ENCODE measurements at regions not wholly inside any gene's neighbourhood (a gene's known extent, or its start where the extent isn't known, plus 50 kb on each side); places are given as distances from the start of the nearest gene placed in this dataset.
A peak's percentile ranks its signal among the peaks of the same experiment; 100 is the strongest.
"Not testable (repeated sequence)": the region's sequence is repeated elsewhere in the genome, so short reads cannot be mapped to it uniquely, and the experiment has no call there.

DNA sequence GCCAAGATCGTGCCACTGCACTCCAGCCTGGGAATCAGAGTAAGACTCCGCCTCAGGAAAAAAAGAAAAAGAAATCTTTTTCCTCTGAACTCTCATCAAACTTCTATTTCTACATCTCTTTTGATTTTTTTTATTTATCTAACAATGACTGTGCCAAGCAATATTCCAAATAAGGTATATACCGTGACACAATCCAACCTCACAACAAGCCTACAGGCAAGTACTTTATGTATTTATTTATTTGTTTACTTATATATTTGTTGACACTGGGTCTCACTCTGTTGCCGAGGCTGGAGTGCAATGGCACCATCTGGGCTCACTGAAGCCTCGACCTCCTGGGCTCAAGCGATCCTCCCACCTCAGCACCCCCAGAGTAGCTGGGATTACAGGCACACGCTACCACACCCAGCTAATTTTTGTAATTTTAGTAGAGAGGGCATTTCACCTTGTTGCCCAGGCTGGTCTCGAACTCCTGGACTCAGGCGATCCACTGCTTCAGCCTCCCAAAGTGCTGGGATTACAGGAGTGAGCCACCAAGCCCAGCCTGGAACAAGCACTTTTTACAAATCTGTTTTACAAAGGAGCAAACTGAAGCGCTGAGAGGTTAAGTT, 94.9 kb upstream of the CHD2 start:
- no peak for DNase-seq

GRCh38 chr15:92806171-92806570, 94.0 kb upstream of the CHD2 start:
- not testable (repeated sequence) for DNase-seq

DNA sequence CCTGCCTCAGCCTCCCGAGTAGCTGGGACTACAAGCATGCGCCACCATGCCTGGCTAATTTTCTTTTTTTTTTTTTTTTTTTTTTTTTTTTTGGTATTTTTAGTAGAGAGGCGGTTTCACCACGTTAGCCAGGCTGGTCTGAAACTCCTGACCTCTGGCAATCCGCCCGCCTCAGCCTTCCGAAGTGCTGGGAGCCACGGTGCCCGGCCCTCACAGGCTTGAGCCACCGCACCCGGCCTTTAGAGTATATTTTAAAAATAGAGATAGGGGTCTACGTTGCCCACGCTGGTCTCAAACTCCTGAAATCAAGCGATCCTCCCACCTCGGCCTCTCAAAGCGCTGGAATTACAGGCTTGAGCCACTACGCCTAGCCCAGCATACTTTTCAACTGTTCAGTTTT, 93.4 kb upstream of the CHD2 start:
- no peak for DNase-seq

- peak; percentile 61 for DNase-seq
These were observed 92.1 kb upstream of the CHD2 start for GRCh38 chr15:92807971-92808571.

DNA sequence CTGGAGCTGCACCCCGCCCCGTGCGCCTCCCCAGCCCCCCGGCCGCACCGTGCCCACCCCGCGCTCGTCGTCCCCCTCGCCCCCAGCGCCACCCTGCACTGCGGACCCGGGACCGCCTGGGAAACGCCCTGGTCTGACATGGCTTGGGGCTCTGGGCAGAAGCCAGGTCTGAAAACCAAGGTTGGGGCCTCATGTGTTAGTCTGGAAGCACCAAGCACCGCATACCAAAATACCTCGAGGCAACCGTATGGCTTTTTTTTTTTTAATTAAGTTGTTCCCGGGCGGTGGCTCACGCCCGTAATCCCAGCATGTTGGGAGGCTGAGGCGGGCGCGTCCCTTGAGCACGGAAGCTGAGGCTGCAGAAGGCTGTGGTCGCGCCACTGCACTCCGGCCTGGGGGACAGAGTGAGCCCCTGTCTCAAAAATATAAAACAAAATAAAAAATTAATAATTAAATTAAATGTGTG, 91.5 kb upstream of the CHD2 start:
- peak; percentile 68 for DNase-seq

DNA sequence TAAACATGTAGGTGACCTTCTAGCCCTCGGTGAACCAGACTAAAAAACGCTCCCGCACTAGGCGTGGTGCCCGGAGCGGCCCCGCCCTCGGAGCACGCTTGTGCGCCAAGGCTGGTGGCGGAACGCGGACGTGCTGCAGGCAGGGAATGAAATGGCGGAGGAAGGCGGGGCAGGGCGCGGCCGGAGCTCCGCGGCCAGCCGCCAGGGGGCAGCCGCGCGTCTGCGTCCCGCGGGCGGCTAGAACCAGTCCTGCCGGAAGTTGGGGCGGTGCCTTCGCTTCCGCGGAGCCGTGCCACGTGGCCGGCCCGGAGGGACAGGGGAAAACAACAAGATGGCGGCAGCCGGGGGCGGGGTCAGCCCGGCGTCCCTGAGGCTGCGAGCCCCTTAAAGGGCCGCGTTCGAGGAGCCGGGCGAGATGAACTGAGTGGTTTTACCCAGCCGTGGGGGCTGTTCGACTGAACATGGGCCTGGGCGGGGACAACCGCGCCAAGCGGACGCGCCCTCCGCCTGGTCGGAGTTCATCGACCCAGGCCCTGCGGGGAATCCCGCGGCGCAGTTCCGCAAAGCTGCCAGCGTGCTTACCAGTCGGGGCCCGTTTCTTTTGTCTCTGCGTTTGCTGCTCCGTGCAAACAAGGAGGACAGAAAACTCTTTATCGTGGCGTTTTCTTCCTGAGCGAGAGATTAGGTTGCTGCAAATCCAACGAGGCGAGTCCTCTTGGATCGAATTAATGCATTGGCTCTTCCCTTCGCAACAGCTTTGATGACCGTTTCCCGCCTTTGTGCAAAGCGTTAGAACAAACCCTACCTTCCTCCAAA, 90.9 kb upstream of the CHD2 start:
- peak; percentile 97 for DNase-seq

DNA sequence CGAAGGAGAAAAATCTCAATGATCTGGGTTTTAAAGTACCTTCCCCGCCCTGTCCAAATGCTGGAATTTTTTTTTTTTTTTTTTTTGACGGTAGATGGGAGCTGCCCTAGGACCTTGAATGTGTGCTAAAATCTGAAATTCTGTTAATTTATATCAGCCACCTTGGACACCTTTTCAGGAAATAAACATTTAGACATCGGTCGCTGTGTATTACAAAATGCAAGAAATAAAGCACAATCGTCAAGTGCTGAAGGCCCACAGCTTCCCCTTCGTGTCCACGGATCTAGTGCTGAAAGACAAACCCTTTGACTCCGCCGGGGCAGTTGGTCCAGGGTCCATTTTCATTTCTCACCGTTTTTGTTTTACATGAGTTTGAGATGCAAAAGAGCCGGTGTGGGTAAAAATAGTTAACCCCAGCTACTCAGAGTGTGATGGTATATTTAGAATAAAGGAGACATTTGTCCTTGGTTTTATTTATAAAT, 90.2 kb upstream of the CHD2 start:
- peak; percentile 81 for DNase-seq

GRCh38 chr15:92810418-92811138, 89.5 kb upstream of the CHD2 start:
- DNase-seq: peak; percentile 96

GRCh38 chr15:92811148-92811913, 88.8 kb upstream of the CHD2 start:
- no peak for DNase-seq

GRCh38 chr15:92812271-92812670, 87.9 kb upstream of the CHD2 start:
- DNase-seq: no peak

GRCh38 chr15:92813485-92813884, 86.6 kb upstream of the CHD2 start:
- DNase-seq: no peak

GRCh38 chr15:92817339-92817886, 82.7 kb upstream of the CHD2 start:
- DNase-seq: peak; percentile 70

- DNase-seq: no peak
These were observed 81.4 kb upstream of the CHD2 start for GRCh38 chr15:92818651-92819277.

DNA sequence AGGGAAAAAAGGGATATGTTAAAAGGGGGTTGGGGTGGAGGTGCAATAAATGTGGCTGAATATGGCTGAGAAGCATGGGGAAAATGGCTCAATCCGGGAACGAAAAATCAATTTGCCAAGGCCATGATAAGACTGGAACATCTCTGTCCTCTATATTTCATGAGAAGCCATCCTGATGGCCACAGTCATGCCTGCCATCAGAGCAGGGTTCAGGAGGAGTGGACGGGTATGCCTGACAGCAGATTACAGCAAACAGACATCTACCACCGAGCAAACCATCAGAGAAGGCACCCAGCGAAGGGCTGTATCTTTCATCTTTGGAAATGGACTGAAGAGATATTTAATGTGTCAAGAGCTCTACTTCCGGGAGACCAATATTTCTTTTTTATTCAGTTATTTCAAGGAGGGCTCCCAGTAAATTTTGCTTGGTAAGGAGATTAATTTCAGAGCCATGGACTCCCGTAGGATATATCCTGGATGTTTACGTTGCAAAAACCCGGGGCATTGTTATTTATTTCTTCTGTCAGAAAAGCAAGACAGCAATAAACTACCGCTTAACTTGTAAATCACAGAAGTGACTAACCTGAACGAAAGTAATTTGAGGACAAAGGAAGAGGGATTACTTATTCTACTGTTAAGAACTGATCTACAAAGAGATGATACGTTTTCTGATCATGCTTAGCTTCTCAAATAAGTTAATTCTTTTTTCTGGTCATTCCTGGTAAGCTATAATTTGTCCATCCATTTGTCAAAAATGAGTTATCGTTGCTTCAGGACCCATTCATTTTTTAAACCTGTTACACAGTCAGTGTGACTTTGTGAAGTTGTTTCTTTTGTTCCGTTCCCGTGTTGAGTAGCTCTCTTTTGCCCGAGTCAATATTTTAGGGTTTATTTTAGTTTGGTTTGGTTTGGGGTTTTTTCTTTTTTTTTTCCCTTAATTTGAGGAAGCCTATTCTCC, 80.6 kb upstream of the CHD2 start:
- no peak for DNase-seq

GRCh38 chr15:92820236-92821021, 79.7 kb upstream of the CHD2 start:
- DNase-seq: peak; percentile 94

GRCh38 chr15:92821491-92822116, 78.5 kb upstream of the CHD2 start:
- DNase-seq: no peak

DNA sequence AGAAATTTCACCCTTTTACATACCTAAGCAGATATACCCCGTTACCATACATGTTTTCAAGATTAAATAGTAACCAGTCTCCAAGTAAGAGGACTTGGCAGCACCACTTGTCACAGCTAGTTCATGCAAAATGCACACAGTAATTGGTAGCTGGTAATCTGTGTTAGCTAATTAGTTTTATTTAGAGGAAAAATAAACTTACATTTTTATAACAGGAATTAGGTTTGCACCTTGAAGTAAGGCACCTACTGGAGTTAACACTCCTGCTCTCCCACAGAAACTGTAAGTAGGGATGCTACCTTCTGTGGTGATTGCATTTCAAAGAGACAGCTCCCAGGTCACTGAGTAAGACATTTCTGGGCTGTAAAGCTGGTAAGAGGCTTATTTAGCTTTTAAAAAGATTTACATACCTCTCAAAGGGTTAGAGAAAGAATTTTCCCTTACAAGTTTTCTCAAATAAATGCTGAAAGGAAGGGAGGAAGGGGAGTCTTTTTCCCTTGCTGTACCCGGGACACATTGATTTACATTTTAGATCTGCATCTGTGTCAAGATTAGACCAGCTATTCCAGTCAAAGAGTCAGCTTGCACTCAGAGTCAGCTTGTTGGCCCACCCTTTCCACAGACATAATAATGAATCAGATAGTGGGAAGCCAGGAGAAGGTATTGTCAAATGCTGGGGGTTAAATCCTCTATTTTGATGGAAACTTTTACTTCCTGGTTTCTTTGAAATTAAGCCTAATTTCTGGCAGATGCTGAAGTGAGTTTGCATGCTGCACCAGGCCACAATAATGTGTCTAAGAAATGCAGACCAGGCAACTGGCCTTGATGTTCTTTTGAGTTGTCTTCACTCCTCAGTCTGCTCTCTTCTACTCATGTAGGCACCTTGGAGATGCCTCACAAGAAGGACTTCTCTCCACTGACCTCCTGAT, 77.6 kb upstream of the CHD2 start:
- no peak for DNase-seq

GRCh38 chr15:92825985-92826384, 74.1 kb upstream of the CHD2 start:
- DNase-seq: no peak

Data from hematopoietic multipotent progenitor cell treated with erythropoietin and hydrocortisone succinate and interleukin-3 and kit ligand, for 6 days (in vitro differentiated cells).